ENCODE measurements at regions not wholly inside any gene's neighbourhood (a gene's known extent, or its start where the extent isn't known, plus 50 kb on each side); places are given as distances from the start of the nearest gene placed in this dataset.

- Histone ChIP-seq H3K9me1 (ENCODE audit: control insufficient read depth, insufficient read depth, low read length) (no peaks in the 10 kb centered on the region), H3K9me3 (replicated peaks; ENCODE audit: control insufficient read depth, insufficient read depth, low read depth, low read length) (no peaks in the 10 kb centered on the region), H3K27me3 (ENCODE audit: control insufficient read depth in 2 of 2, insufficient read depth in 2 of 2, low read length in 2 of 2) (no peaks in the 10 kb centered on the region), H3K27ac (ENCODE audit: extremely low read depth, low read depth, low read length) (no peak overlapping the region), H2AFZ (ENCODE audit: low read depth, low read length) (no peak overlapping the region), H3K79me2 (ENCODE audit: control insufficient read depth, insufficient read depth, low read length) (no peaks in the 10 kb centered on the region), H4K20me1 (replicated peaks; ENCODE audit: control insufficient read depth, insufficient read depth, low read length) (no peaks in the 10 kb centered on the region), H3K4me3 (no peak overlapping the region), H3K4me1 (replicated peaks in 1 of 2; ENCODE audit: control insufficient read depth in 2 of 2, insufficient read depth in 2 of 2, low read length in 2 of 2) (no peaks in the 10 kb centered on the region), H3K4me2 (ENCODE audit: insufficient read depth, low read length) (no peak overlapping the region), H3K36me3 (ENCODE audit: control insufficient read depth, insufficient read depth, low read length) (no peaks in the 10 kb centered on the region), H3K9ac (ENCODE audit: insufficient read depth in 1 of 2, low read depth in 2 of 2, low read length in 2 of 2) (no peak overlapping the region)
- intact Hi-C loops (cut with micrococcal nuclease) = no loop called here
- POLR2A ChIA-PET = no interaction called here
- in situ Hi-C loops (cut with MboI) = no loop called here
- no peak for DNase-seq (ENCODE audit: extremely low read depth in 1 of 4, low spot score in 3 of 4)
- no TSS peak for BruUV-seq (replicated peaks)
- 3% methylated on average over 3 of the region's 3 CpGs for WGBS (ENCODE audit: insufficient coverage, low coverage, missing lambda C conversion rate)
- no peak for FAIRE-seq
- no peak for ATAC-seq
- CTCF ChIA-PET (ENCODE audit: low intra/inter-chr PET ratio) = no interaction called here
- TF ChIP-seq ZNF165 (CRISPR knock-in tag; IDR thresholded peaks at IDR 0.05; ENCODE audit: borderline replicate concordance) (no peak), EHMT2 (IDR thresholded peaks at IDR 0.05) (no peak), NR2C1 (IDR thresholded peaks at IDR 0.05) (no peak), NR2C1 (tag; IDR thresholded peaks at IDR 0.05) (no peak), CHD1 (IDR thresholded peaks at IDR 0.05; ENCODE audit: low read length) (no peak), ZNF830 (CRISPR knock-in tag; IDR thresholded peaks at IDR 0.05) (no peak), MEF2D (tag; conservative IDR thresholded peaks at IDR 0.05; ENCODE audit: low read depth) (no peak), CBX1 (IDR thresholded peaks at IDR 0.05; ENCODE audit: low read depth) (no peak), SPI1 (IDR thresholded peaks at IDR 0.05; ENCODE audit: borderline replicate concordance, low read depth, low read length) (no peak), UBTF (IDR thresholded peaks at IDR 0.05; ENCODE audit: borderline replicate concordance in 1 of 2, low read depth in 2 of 2, low read length in 2 of 2) (no peak), ARID1B (IDR thresholded peaks at IDR 0.05) (no peak), ZNF280B (CRISPR knock-in tag; IDR thresholded peaks at IDR 0.05) (no peak), NCOA6 (IDR thresholded peaks at IDR 0.05) (no peak), CBX8 (IDR thresholded peaks at IDR 0.05; ENCODE audit: borderline replicate concordance, extremely low read depth, low read depth, low read length, poor library complexity, severe bottlenecking) (no peak), SNRNP70 (optimal IDR thresholded peaks at IDR 0.05; ENCODE audit: low read depth, low read length) (no peak), MAX (CRISPR knock-in tag; IDR thresholded peaks at IDR 0.05) (no peak)
Observed at GRCh38 chr2:19029655-19030054, 328.8 kb downstream of the OSR1 start.
